OCI-LY7 (cell line): ENCODE measurements at regions not wholly inside any gene's neighbourhood (a gene's known extent, or its start where the extent isn't known, plus 50 kb on each side); places are given as distances from the start of the nearest gene placed in this dataset.

Source experiments
- BruUV-seq: library from RNA; stranded (reverse); fragments of 400-500 nt; replicated peaks from 2 replicates; lab custom pipeline; 2021; lab: Mats Ljungman, UMichigan
- CTCF ChIA-PET: fragments of 300-600 bp; sonication (Branson Sonifier 250); formaldehyde crosslinking; loops from one replicate; lab custom pipeline; 2022; ENCODE audit warnings: antibody characterized with exemption; ENCODE audit not compliant: unreplicated experiment; lab: Charles Lee
- POLR2A ChIA-PET: fragments of 300-600 bp; sonication (Branson Sonifier 250); formaldehyde crosslinking; loops from one replicate; lab custom pipeline; 2022; ENCODE audit warnings: antibody characterized with exemption; lab: Charles Lee
- DNase-seq: peaks from one replicate; pipeline ENCODE4 v3.0.0-alpha.2; 2015; ENCODE audit warnings: low spot score
- H2AFZ ChIP-seq: fragments of 200-600 bp; sonication (generic), shearing (Covaris generic); 2 replicates; pipeline ENCODE4 v1.6.1; 2014; ENCODE audit warnings: mild to moderate bottlenecking, antibody characterized with exemption, low read length, moderate library complexity
- H3K27ac ChIP-seq: fragments of 200-600 bp; sonication (generic); 2 replicates; pipeline ENCODE4 v1.5.1; 2014; ENCODE audit warnings: mixed run types, low read depth, mild to moderate bottlenecking, moderate library complexity, low read length, inconsistent platforms; ENCODE audit not compliant: poor library complexity, severe bottlenecking
- H3K36me3 ChIP-seq: fragments of 200-600 bp; sonication (generic); 2 replicates; pipeline ENCODE4 v1.6.1; 2014; ENCODE audit warnings: mild to moderate bottlenecking, antibody characterized with exemption, low read length, moderate library complexity, mixed read lengths; ENCODE audit not compliant: insufficient read depth
- H3K4me1 ChIP-seq: fragments of 200-600 bp; sonication (generic); 2 replicates; pipeline ENCODE4 v1.5.1; 2014; ENCODE audit warnings: mild to moderate bottlenecking, low read length; ENCODE audit not compliant: insufficient read depth, poor library complexity, severe bottlenecking
- H3K4me2 ChIP-seq: fragments of 200-600 bp; sonication (generic); 2 replicates; pipeline ENCODE4 v1.6.1; 2014; ENCODE audit warnings: mild to moderate bottlenecking, low read length
- H3K4me3 ChIP-seq: fragments of 200-600 bp; sonication (generic); 2 replicates; pipeline ENCODE4 v1.5.1; 2014; ENCODE audit warnings: mild to moderate bottlenecking, low read depth, low read length; ENCODE audit not compliant: poor library complexity, severe bottlenecking
- H3K79me2 ChIP-seq: fragments of 200-600 bp; sonication (generic); 2 replicates; pipeline ENCODE4 v1.6.1; 2016; ENCODE audit warnings: low read depth, mild to moderate bottlenecking, low read length, moderate library complexity, mixed read lengths; ENCODE audit not compliant: insufficient read depth
- H3K9me2 ChIP-seq: fragments of 200-600 bp; sonication (generic); 2 replicates; pipeline ENCODE4 v1.6.1; 2016; ENCODE audit warnings: mild to moderate bottlenecking, low read length, mixed read lengths; ENCODE audit not compliant: insufficient read depth
- H3K9me3 ChIP-seq: fragments of 200-600 bp; sonication (generic); 2 replicates; pipeline ENCODE4 v1.6.1; 2014; ENCODE audit warnings: mild to moderate bottlenecking, mixed run types, low read length, mixed read lengths
- H4K20me1 ChIP-seq: fragments of 200-600 bp; sonication (generic); 2 replicates; pipeline ENCODE4 v1.6.1; 2014; ENCODE audit warnings: mild to moderate bottlenecking, antibody characterized with exemption, low read length, moderate library complexity, mixed read lengths; ENCODE audit not compliant: insufficient read depth
- EZH2phosphoT487 ChIP-seq: fragments of 200-600 bp; sonication (generic); IDR thresholded peaks from 2 replicates; pipeline ENCODE4 v1.6.1; 2018; ENCODE audit warnings: low read depth, borderline replicate concordance, mild to moderate bottlenecking, mixed run types, antibody characterized with exemption, low read length, moderate library complexity, mixed read lengths
- intact Hi-C: fragments of 100-400 bp; cut with micrococcal nuclease; formaldehyde crosslinking; loops from one replicate; pipeline ENCODE4 v1.10.0; 2022; ENCODE audit not compliant: unreplicated experiment
- TF ChIP-seq, protein P1 (sequence below): fragments of 200-600 bp; sonication (generic); conservative IDR thresholded peaks from 2 replicates; pipeline ENCODE4 v1.5.1; 2014; ENCODE audit warnings: mild to moderate bottlenecking, antibody characterized with exemption, low read length, moderate library complexity, mixed read lengths

DNA sequence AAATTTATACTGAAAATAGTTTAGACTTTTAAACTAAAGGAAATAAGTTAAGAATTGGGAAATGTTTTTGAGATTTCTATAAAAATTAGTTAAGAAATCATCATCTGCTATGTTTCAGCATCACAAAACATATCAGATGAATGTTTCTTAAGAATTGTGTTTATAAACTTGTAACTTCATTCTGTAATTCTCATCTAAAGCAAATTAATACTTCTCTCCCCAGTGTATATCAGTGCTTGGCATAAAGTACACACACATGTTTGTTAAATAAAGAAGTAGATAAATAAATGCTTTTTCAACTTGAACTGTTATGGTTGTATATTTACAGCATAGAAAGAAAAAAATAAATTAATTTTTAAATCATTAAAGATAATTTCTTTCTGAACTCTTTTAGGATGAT is 245.9 kb upstream of the SLITRK3 start:
- H3K4me3 ChIP-seq, result no peak overlapping the region
- no peaks in the 10 kb centered on the region for H3K79me2 ChIP-seq
- CTCF ChIA-PET, result no interaction called here
- H3K27ac ChIP-seq, result no peak overlapping the region
- no peaks in the 10 kb centered on the region for H3K9me3 ChIP-seq
- intact Hi-C loops, result no loop called here
- no peaks in the 10 kb centered on the region for H3K36me3 ChIP-seq
- H2AFZ ChIP-seq, result no peak overlapping the region
- no peak for TF ChIP-seq EZH2phosphoT487
- TF ChIP-seq, protein P1, sequence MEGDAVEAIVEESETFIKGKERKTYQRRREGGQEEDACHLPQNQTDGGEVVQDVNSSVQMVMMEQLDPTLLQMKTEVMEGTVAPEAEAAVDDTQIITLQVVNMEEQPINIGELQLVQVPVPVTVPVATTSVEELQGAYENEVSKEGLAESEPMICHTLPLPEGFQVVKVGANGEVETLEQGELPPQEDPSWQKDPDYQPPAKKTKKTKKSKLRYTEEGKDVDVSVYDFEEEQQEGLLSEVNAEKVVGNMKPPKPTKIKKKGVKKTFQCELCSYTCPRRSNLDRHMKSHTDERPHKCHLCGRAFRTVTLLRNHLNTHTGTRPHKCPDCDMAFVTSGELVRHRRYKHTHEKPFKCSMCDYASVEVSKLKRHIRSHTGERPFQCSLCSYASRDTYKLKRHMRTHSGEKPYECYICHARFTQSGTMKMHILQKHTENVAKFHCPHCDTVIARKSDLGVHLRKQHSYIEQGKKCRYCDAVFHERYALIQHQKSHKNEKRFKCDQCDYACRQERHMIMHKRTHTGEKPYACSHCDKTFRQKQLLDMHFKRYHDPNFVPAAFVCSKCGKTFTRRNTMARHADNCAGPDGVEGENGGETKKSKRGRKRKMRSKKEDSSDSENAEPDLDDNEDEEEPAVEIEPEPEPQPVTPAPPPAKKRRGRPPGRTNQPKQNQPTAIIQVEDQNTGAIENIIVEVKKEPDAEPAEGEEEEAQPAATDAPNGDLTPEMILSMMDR, result no peak
- BruUV-seq, result no TSS peak
- no peak overlapping the region for H3K4me2 ChIP-seq
- no peak for DNase-seq
- no peaks in the 10 kb centered on the region for H3K9me2 ChIP-seq
- H3K4me1 ChIP-seq, result no peaks in the 10 kb centered on the region
- POLR2A ChIA-PET, result interaction anchor here (1.8 kb wide), 1 partner anchor 16 kb away, joined by 4 read pairs; no protein-coding TSS in a partner anchor
- H4K20me1 ChIP-seq, result no peaks in the 10 kb centered on the region

DNA sequence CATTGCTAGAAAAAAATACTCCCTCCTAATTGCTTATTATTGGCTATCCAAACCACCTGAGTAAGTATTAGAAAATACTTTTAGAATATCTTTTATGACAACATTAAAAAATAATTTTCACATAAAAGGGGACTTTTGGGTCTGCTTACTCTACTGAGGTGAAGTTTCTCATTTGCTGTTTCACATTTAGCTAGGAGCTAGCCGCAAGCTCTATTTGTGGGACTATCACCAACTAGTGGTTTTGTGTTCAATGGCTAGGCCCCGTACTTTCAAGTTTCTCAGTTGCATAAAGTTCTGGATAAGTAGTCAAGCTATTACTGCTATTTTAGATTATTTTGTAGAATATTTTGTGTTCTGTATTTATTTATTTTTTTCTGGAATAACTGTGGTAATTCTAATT is 244.2 kb upstream of the SLITRK3 start:
- no peak overlapping the region for H3K4me3 ChIP-seq

DNA sequence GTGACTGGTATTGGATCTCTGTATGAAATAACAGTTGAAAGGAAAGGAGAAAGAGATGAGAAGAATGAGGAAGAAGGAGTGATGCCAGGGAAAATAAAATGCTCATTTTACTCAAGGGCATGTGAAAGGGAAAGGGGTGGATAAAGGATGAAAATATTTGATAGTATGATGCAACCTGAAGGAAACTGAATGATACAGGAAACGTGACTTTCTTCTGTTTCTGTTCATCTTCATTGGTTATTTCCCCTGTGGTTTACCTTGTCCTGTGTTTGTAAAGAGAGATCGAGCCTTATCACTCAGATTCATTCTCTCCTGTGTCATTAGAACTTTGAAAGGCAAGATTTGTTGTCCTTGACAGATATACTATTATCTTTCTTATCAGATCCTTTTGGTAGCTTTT is 243.6 kb upstream of the SLITRK3 start:
- ChIA-PET POLR2A (no interaction called here), CTCF (no interaction called here)
- Histone ChIP-seq H4K20me1 (no peaks in the 10 kb centered on the region), H3K79me2 (no peaks in the 10 kb centered on the region), H3K9me2 (no peaks in the 10 kb centered on the region), H3K4me3 (no peak overlapping the region), H2AFZ (no peak overlapping the region), H3K4me1 (no peaks in the 10 kb centered on the region), H3K9me3 (no peaks in the 10 kb centered on the region), H3K27ac (no peak overlapping the region), H3K4me2 (no peak overlapping the region), H3K36me3 (no peaks in the 10 kb centered on the region)
- TF ChIP-seq, protein P1, result no peak
- TF ChIP-seq EZH2phosphoT487, result no peak
- intact Hi-C loops, result no loop called here
- no TSS peak for BruUV-seq
- no peak for DNase-seq

More for the DNA sequence above, 244.2 kb upstream of the SLITRK3 start:
- H3K4me2 ChIP-seq, result no peak overlapping the region
- TF ChIP-seq, protein P1, result no peak
- no peak for TF ChIP-seq EZH2phosphoT487
- no peak overlapping the region for H2AFZ ChIP-seq
- no peaks in the 10 kb centered on the region for H3K36me3 ChIP-seq
- no peak overlapping the region for H3K27ac ChIP-seq
- H3K9me3 ChIP-seq, result no peaks in the 10 kb centered on the region
- no peaks in the 10 kb centered on the region for H3K9me2 ChIP-seq
- H3K79me2 ChIP-seq, result no peaks in the 10 kb centered on the region
- H4K20me1 ChIP-seq, result no peaks in the 10 kb centered on the region
- intact Hi-C loops, result no loop called here
- H3K4me1 ChIP-seq, result no peaks in the 10 kb centered on the region
- no peak for DNase-seq
- ChIA-PET POLR2A (interaction anchor here (0.6 to 1.0 kb wide), 2 partner anchors 8 to 993 kb away, joined by 3 read pairs; no protein-coding TSS in a partner anchor), CTCF (no interaction called here)
- BruUV-seq, result no TSS peak
